ENCODE measurements at regions not wholly inside any gene's neighbourhood (a gene's known extent, or its start where the extent isn't known, plus 50 kb on each side); places are given as distances from the start of the nearest gene placed in this dataset.

GRCh38 chr22:26979294-26979693, 321.9 kb downstream of the MIAT start:
- 54% methylated on average over 6 of the region's 6 CpGs for WGBS

GRCh38 chr22:26981111-26981510, 323.7 kb downstream of the MIAT start:
- Histone ChIP-seq H3K4me1 (no peaks in the 10 kb centered on the region), H3K4me3 (no peak overlapping the region), H3K27me3 (no peaks in the 10 kb centered on the region), H3K9me3 (no peaks in the 10 kb centered on the region), H3K36me3 (no peaks in the 10 kb centered on the region), H3K27ac (no peak overlapping the region)
- WGBS: 82% methylated on average over 7 of the region's 7 CpGs
- TF ChIP-seq EP300 (IDR thresholded peaks at IDR 0.05) (no peak), POLR2A (IDR thresholded peaks at IDR 0.05) (no peak), POLR2AphosphoS5 (IDR thresholded peaks at IDR 0.05) (no peak), CTCF (IDR thresholded peaks at IDR 0.05) (no peak)
- no peak for DNase-seq (ENCODE audit: low spot score in 2 of 2)

More at GRCh38 chr22:26979294-26979693, 321.9 kb downstream of the MIAT start:
- Histone ChIP-seq H3K27me3 (no peaks in the 10 kb centered on the region), H3K9me3 (no peaks in the 10 kb centered on the region), H3K36me3 (no peaks in the 10 kb centered on the region), H3K4me3 (no peak overlapping the region), H3K4me1 (no peaks in the 10 kb centered on the region), H3K27ac (no peak overlapping the region)
- TF ChIP-seq EP300 (IDR thresholded peaks at IDR 0.05) (no peak), POLR2A (IDR thresholded peaks at IDR 0.05) (no peak), POLR2AphosphoS5 (IDR thresholded peaks at IDR 0.05) (no peak), CTCF (IDR thresholded peaks at IDR 0.05) (no peak)
- DNase-seq (ENCODE audit: low spot score in 2 of 2): no peak

- no peak overlapping the region for H3K27ac ChIP-seq
- TF ChIP-seq EP300 (IDR thresholded peaks at IDR 0.05): no peak
- TF ChIP-seq POLR2AphosphoS5 (IDR thresholded peaks at IDR 0.05): no peak
- TF ChIP-seq POLR2A (IDR thresholded peaks at IDR 0.05): no peak
- TF ChIP-seq CTCF (IDR thresholded peaks at IDR 0.05): no peak
- no peak overlapping the region for H3K4me3 ChIP-seq
- no peaks in the 10 kb centered on the region for H3K4me1 ChIP-seq
- no peaks in the 10 kb centered on the region for H3K27me3 ChIP-seq
- 57% methylated on average over 5 of the region's 5 CpGs for WGBS
- no peaks in the 10 kb centered on the region for H3K36me3 ChIP-seq
- no peaks in the 10 kb centered on the region for H3K9me3 ChIP-seq
- DNase-seq (ENCODE audit: low spot score in 2 of 2): no peak
Measured at GRCh38 chr22:26981541-26981940, 324.2 kb downstream of the MIAT start.

- TF ChIP-seq CTCF (IDR thresholded peaks at IDR 0.05): no peak
- no peak for TF ChIP-seq POLR2AphosphoS5 (IDR thresholded peaks at IDR 0.05)
- Histone ChIP-seq H3K36me3 (no peaks in the 10 kb centered on the region), H3K27me3 (no peaks in the 10 kb centered on the region), H3K9me3 (no peaks in the 10 kb centered on the region), H3K4me1 (no peaks in the 10 kb centered on the region), H3K27ac (no peak overlapping the region), H3K4me3 (no peak overlapping the region)
- DNase-seq (ENCODE audit: low spot score in 2 of 2): no peak
- 33% methylated on average over 1 of the region's 1 CpG for WGBS
Measured at GRCh38 chr22:26983311-26983710, 325.9 kb downstream of the MIAT start.

- H3K4me3 ChIP-seq: no peak overlapping the region
- H3K27me3 ChIP-seq: no peaks in the 10 kb centered on the region
- H3K4me1 ChIP-seq: no peaks in the 10 kb centered on the region
- no peaks in the 10 kb centered on the region for H3K9me3 ChIP-seq
- H3K36me3 ChIP-seq: no peaks in the 10 kb centered on the region
- no peak for TF ChIP-seq POLR2AphosphoS5 (IDR thresholded peaks at IDR 0.05)
- no peak for TF ChIP-seq EP300 (IDR thresholded peaks at IDR 0.05)
- TF ChIP-seq POLR2A (IDR thresholded peaks at IDR 0.05): no peak
- TF ChIP-seq CTCF (IDR thresholded peaks at IDR 0.05): no peak
- 98% methylated on average over 2 of the region's 2 CpGs for WGBS
- no peak for DNase-seq (ENCODE audit: low spot score in 2 of 2)
- no peak overlapping the region for H3K27ac ChIP-seq
Measured at GRCh38 chr22:26985206-26985605, 327.8 kb downstream of the MIAT start.

Measured in suprapubic skin (tissue), 4 donors.